HT-29 (cell line): ENCODE measurements at regions not wholly inside any gene's neighbourhood (a gene's known extent, or its start where the extent isn't known, plus 50 kb on each side); places are given as distances from the start of the nearest gene placed in this dataset.
"Not testable (repeated sequence)": the region's sequence is repeated elsewhere in the genome, so short reads cannot be mapped to it uniquely, and the experiment has no call there.

Experiments
- DNase-seq: peaks from one replicate; pipeline ENCODE4 v3.0.0-alpha.2; 2015; ENCODE audit warnings: low spot score

DNA sequence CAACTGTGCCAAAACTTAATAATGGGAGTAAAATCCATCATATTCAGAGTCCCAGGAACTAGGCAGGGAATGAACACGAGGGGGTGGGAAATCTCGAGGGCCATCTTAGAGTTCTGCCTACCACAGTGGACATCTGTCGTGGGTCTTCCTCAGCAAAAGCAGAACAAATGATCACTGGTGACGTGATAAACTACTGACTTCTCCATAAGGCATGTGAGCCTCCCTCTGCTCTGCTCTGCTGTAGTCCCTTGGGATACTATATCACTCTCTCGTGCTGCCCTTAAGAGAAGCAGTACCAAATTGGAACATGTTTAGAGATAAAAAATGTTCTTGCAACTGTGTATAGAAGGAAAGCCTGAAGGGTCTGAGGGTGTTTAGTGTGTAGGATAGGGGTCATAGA lies 180.5 kb downstream of the SPDYE17 start:
- not testable (repeated sequence) for DNase-seq

DNA sequence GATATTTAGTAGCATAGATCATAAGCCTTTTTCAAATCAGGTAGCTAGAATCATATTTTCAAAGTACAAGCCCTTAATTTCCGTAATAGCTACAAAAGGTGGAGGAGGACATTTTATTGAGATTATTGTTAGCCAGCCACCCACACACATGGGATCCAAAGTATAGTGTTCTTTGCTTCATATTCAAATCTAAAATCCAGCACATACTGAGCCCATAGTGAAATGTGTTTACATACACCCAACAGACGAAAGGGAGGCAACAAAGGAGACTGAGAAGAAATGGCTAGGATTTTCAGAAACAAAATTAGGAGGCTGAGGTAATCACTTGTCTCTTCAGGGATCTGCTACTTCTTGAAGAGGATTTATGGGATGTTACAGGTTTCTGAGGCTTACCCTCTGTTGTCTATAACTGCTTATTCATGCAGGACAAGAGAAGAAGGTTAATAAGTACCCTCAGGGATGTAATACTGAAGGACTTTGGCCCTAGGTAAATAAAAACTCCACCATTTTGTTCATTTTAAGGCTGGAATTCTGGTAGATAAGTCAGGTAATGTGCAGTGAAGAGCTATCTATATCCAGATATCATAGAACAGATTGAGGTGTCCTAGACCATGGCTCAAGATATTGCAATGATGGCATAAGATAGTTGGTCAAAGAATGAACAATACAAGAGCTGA lies 182.1 kb downstream of the SPDYE17 start:
- DNase-seq = not testable (repeated sequence)

DNA sequence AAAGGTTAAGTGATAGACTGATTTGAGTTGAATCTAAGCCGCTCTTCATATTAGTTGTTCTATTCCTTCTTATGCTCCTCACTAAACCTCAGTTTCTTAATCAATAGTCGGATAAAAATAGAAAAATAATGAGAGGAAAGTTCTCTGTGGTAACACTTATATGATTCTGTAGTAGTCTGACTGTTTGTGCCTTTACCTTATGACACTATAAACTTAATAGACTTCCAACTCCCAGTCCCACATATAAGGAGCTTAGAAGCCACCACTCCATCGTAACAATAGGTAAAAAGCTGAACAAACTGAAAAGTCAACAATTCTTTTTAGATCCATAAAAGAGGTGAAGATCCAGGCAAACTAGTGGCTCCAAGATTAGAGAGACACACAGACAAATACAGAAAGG lies 192.3 kb downstream of the SPDYE17 start:
- DNase-seq = not testable (repeated sequence)

DNA sequence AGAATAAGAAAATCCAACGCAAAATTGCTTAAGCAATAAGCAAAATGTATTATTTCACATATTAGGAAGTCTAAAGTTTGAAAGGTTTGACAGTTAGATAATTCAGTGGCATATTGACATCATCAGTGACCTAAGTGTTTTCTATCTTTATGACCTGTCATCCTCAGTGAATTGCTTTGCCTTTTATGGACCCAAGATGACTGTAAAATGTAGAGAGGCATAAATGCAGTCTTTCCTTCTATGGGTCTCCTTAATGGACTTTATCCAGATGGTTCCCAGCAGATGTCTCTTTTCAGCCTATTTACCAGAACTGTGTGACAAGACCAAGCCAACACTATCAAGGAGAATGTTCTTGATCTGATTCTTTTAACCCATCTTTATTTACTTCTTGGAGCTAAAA lies 192.9 kb downstream of the SPDYE17 start:
- not testable (repeated sequence) for DNase-seq

DNA sequence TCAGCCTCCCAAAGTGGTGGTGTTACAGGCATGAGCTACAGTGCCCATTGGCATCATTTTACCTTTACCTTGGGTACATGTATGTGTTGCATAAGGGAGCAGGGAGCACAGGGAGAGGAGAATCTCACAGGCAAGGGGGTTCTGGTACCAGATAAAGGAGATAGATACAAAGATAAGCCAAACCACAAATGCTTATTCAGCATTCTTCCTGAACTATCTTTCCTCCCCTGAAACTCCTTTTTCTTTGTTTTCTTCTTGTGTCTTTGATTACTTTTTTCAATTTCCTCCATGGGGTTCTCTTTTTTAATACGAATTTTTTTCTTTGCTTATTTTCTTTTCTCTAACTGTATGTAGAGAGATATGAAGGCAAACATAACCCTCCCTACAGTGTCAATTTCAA lies 193.8 kb downstream of the SPDYE17 start:
- DNase-seq = not testable (repeated sequence)

DNA sequence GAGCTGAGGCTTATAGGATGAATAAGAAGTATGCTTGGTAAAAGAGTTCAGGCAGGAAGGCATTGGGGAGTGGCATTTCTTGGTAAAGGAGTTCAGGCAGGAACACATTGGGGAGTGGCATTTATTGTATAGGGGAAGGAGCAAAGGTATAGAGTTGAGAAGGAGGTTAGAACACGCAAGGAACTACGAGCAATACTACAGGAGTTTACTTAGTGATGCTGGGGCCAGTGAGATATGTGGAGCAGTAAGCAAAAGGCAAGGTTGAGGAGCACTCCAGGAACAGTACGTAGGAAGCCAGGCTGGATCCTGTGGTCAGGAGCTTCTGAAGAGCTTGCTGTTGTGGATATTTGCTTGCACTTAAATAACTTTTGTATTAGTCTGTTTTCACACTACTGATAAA lies 202.2 kb upstream of the POMZP3 start:
- not testable (repeated sequence) for DNase-seq

DNA sequence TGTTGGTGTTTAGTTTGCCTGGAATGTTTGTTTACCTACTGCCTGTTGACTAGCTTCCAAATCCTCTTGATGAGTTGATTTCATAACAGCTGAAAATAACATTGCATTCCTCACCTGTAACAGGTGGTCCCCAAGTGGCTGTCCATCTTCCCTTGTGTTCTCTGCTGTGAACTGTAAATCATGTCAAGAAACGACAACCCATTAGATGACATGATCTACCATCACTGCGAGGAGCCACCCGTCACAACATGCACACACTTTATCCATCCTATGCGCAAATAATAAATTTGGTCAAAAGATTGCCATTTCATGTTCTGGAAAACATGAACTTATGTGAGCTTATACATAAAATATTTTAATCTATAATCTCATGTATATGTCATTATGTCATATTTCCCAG lies 199.1 kb upstream of the POMZP3 start:
- DNase-seq = not testable (repeated sequence)

DNA sequence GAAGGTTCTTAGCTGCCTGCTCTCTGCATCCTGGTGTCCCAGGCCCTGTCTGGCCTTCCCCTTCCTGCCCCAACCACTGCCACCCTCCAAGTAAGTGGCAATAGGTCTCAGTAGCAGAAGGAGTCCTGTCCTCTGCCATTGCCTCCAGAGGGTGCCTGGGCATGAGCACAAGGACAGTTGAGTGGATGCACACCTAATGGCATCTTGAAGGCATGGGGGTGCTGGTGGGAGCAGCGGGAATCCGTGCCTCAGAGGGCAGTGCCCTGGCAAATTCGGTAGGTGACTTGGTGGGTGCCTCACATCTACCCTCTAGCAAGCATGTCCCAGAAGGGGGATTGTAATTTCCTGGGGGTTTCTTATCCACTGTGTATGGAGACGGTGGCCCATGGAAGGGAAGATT lies 182.8 kb upstream of the POMZP3 start:
- DNase-seq = not testable (repeated sequence)

DNA sequence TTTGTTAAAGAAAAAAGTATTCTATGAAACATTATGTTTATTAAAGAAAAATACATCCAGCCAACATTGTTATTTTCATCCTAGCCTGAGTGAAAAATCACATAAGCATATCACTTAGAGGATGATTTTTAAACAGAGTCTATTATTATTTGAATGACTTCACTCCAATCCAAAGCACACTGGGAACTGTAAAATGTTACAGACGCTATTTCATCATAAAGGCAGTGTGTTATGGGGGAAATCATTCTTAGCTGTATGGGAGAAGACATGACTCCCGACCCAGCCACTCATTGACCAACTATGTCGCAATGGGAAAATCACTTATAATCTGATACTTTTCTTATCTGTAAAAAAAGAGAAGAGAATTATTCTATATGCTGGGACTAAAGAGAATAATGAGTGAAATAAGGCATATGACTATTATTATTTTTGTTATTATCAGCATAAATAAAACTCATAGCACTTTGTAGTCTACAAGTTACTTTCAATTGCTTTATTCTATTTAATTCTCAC lies 180.6 kb upstream of the POMZP3 start:
- DNase-seq = not testable (repeated sequence)

DNA sequence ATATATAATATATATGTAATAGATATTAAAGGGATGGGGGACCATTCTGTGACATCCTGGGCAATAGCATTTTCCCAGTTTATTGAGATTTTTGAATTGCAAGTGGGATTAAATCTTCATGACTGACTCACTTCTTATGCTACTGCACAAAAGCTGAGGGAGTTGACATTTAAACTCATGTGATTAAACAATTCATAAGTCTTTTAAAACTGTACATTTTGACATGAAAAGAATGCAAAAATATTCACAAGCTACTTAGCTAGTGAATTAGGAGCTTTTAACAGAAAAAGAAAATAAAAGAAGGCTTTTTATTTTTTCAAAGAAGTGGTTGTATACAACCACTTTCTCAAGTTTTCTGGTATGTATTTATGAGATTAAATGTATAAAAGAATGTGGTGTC lies 179.4 kb upstream of the POMZP3 start:
- not testable (repeated sequence) for DNase-seq

DNA sequence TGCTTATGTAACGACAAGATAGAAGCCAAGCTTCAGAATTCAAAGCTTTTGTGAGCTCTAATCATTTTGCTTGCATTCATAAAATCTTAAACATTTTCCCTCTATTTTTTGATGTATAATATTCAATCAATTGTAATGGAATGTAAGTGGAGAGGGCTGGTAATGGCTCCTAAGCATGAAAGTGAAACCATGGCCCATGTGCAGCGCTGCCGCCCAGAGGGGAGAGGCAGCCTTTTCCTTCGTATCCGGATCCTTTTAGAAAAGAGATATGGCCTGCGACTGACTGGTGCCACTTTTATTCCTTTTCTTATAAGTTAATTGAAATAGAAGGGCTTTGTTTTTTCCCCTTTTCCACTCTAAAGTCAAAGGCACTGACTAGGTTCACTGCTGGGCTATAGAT lies 178.9 kb upstream of the POMZP3 start:
- peak; percentile 4 for DNase-seq

DNA sequence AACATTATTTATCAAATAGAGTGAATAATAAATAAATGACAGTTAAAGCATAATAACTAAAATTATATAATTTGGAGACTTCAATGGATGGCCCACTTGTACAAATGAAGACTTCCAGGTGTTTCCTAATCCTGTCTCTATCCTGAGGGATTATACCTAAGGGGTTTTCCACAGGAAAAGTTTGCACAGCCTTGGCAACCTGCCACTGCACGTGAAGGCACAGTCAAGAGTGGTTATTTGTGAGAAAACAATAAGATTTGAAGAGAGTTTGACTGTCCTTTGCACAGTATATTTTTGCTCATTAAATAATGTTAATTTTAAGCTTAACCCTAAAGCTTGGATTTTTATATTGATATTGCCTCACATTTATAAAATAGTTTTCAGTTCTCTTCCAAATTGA lies 178.2 kb upstream of the POMZP3 start:
- not testable (repeated sequence) for DNase-seq

DNA sequence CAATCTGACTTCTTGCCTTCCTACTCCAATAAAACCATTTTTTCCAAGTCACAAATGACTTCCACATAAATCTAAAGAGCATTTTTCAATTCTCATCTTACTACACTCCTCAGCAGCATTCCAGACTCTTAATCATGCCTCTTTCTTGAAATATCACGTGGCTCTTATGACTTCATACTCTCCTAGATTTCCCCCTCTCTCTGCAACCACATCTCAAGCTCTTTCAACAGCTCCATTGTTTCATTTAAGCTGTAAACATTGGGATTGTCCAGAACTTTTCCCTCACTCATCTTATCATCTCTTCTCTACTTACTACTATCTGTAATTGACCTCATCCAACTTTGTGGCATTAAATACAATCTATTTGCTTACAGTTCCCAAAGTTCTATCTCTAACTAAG lies 170.6 kb upstream of the POMZP3 start:
- not testable (repeated sequence) for DNase-seq

DNA sequence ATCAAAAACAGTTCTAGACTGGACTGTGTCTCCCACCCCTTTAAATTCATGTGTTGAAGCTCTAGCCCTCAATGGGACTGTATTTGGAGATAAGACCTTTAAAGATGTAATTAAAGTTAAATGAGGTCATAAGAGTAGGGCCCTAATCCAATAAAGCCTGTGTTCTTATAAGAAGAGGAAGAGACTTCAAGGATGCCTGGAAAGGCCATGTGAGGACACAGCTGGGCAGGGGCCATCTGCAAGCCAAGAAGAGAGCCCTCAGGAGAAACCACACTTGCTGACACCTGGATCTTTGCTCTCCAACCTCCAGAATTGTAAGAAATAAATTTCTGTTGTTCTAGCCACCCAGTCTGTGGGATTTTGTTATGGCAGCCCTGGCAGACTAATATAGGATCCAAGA lies 153.6 kb upstream of the POMZP3 start:
- not testable (repeated sequence) for DNase-seq

DNA sequence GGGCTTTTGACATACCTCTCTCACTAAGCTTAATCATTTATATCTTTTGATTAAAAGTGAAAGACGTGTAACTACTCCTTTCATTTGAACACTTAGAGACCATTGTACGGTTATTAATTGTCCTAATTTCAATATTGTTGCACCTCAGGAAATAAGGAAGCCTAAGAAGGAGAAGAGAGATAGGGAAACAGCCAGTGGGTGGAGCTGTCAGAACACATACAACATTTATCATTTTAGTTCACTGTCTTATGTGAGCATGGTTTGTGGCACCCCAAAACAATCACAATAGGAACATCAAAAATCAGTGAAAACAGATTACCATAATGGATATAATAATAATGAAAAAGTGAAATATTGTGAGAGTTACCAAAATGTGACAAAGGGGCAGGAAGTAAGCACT lies 147.2 kb upstream of the POMZP3 start:
- DNase-seq = peak; percentile 10

DNA sequence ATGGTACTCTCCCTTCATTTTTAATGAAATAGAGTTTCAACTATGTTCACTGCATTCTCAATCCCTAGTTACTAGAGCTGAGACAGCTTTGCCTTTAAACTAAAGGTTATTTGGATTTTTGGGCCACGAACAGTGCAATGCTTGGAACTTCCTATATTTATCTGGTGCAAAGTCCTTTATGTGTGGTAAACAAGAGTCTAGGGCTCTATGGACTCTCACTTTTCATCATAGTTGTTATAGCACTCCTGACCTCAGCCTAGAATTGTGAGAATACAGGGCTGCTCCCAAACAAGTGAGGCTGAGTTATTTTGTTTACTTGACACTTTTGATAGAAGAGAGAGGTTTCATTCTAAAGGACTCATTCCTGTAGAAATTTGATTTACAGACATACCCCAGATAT lies 144.9 kb upstream of the POMZP3 start:
- not testable (repeated sequence) for DNase-seq

DNA sequence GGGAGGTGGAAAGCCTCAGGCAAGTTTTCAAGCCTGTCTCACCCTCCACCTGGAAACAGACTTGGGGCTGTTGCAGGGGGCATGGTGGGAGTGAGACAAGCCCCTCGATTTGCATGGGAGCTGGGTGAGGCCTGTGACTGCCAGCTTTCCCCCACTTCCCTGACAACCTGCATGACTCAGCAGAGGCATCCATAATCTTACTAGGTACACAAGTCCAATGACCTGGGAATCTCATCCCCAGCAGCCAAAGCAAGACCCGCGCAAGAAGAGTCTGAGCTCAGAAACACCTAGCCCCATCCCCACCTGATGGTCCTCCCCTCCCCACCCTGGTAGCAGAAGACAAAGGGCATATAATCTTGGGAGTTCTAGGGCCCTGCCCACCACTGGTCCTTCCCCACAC lies 136.9 kb upstream of the POMZP3 start:
- DNase-seq = not testable (repeated sequence)

DNA sequence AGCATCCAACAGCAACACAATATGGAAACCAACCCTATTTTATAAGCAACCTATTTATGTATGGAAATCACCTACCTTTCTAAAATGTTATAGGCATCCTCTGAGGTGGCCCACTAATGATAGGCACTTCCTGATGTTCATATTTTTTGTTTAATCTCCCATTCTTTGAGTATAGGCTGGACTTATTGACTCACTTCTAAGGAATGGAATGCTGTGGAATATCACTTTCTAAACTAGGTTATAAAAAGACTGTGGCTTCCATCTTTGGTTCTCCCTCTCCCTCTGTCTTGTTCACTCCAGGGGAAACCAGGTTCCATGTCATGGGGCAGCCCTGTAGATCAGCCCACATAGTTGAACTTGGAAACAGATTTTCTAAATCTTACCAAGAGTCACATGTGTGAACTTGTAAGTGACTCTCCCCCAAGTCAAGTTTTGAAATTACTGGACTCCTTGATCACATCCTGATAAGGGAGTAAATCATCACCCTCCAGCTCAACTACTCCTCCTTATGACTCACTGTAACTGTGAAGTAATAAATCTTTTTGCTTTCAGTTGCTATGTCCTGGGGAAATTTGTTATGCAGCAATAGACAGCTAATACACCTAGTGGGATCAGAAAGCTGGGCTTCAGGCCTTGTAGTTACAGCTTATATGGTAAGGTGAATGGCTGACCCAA lies 133.6 kb upstream of the POMZP3 start:
- not testable (repeated sequence) for DNase-seq

DNA sequence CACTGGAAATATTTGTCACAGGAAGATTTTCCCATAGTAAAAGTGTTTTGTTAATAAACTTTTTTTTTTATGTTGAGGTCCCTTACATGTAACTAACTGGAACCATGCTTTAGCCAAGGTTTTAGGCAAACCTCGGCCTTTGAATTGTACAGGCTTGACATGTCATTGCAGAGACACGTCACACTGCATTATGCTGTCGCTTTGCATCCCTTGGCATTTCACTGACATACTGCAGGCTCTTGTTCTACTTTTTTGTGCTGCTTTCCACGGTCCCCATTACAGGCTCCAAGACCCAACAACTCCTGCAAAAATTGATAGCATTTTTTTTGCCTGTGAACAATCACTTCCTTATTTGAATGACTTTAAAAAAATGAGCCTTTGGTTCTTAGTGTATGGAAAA lies 112.5 kb upstream of the POMZP3 start:
- not testable (repeated sequence) for DNase-seq

DNA sequence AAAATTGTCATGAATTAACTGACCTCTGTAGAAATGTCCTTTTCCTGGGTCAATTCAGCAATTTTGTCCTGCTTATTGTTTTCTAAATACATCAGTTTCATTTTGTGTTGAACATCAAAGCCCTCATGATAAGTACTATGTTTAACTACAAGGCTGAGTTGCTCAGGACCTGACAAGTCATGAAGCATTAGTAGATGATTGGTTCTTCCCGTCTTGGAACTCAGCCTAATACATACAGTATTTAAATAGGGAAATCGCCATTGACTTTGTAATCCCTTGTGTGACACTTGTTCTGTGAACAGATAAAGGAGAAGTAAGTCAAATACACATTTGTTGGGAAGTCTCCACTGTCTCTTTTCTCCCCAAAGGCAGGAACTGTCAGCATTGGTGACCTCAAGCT lies 109.6 kb upstream of the POMZP3 start:
- not testable (repeated sequence) for DNase-seq

DNA sequence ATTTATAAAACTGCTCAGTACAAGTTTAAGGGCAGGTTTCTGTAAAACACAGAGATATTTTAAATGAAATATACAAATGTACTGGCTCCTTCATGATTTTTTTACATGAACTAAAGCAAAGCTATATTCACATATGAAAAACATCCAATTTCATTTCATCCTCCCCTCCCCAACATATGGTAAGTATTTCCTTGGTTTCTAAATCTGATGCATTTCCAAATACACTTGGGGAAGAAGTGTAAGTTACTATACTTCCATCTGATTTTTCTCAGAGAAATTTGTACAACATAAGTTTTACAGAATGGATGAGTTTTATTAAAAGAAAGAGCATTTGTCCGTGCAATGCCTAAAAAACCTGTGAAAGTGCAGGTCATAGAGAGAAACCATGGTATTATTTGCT lies 109.0 kb upstream of the POMZP3 start:
- DNase-seq = not testable (repeated sequence)

DNA sequence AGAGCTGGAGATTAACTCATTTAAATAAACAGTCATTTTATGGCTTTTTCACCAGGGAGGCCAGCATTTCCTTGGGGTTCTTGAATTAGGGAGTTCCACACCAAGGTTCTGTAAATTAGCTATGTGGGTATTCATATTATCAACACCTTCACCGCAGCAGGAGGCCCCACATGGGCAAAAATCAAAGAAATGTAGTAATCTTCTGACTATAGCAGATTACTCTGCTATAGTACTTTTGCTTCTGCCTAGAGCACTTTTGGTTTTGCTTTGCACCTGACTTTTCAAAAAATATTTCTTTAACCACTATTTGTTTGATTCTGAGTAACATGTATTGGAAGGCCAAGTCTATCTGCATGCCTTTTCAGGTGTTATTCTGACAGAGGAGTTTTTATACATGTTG lies 108.6 kb upstream of the POMZP3 start:
- DNase-seq = not testable (repeated sequence)

DNA sequence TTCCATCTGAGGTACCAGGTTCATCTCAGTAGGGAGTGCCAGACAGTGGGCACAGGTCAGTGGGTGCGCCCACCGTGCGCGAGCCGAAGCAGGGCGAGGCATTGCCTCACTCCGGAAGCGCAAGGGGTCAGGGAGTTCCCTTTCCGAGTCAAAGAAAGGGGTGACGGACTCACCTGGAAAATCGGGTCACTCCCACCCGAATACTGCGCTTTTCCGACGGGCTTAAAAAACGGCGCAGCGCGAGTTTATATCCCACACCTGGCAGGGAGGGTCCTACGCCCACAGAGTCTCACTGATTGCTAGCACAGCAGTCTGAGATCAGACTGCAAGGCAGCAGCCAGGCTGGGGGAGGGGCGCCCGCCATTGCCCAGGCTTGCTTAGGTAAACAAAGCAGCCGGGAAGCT lies 101.5 kb upstream of the POMZP3 start:
- DNase-seq = peak; percentile 31
